GM19351 (cell line): ENCODE measurements at regions not wholly inside any gene's neighbourhood (a gene's known extent, or its start where the extent isn't known, plus 50 kb on each side); places are given as distances from the start of the nearest gene placed in this dataset.
"Not testable (repeated sequence)": the region's sequence is repeated elsewhere in the genome, so short reads cannot be mapped to it uniquely, and the experiment has no call there.

Experiments used
- ATAC-seq: cut with Tn5 transposase; IDR thresholded peaks from one replicate; pipeline ENCODE4 v1.9.1; 2021; ENCODE audit warnings: mild to moderate bottlenecking, moderate library complexity; ENCODE audit not compliant: unreplicated experiment

DNA sequence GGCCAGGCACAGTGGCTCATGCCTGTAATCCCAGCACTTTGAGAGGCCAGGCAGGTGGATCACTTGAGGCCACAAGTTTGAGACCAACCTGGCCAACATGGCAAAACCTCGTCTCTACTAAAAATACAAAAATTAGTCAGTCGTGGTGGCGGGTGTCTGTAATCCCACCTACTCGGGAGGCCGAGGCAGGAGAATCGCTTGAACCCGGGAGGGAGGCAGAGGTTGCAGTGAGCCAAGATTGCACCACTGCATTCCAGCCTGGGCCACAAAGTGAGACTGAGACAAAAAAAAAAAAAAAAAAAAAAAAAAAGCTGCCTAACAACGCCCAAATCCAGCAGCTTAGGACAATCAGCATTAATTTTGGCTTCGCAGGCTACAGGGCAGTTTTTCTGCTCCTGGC is 167.1 kb downstream of the GOSR1 start:
- ATAC-seq = not testable (repeated sequence)

DNA sequence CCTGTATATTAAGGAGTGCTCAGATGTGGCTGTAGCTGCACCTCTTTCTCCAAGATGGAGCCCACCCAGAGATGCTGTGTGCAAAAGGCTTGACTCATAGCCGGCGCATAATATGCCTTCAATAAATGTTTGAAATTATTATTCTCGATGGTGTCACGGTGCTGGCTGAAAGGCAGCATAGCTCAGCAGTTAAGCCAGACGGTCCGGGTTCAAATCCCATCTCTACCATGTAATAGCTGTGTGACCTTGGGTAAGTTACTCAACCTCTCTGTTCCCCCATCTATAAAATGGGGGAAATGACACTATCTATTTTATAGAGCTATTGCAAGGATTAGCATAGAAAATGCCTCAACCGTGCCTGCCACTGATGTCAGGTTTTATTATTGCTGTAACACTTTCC is 164.2 kb downstream of the GOSR1 start:
- not testable (repeated sequence) for ATAC-seq

DNA sequence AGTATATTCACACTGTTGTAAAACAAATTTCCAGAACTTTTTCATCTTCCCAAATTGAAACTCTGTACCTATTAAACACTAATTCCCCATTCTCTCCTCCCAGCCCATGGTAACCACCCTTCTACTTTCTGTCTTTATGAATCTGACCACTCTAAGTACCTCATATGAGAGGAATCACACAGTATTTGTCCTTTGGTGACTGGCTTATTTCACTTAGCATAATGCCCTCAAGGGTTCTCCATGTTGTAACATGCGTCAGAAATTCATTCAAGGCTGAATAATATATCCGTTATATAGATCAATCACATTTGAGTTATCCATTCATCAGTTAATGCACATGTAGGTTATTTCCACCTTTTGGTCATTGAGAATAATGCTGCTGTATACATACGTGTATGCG is 162.2 kb downstream of the GOSR1 start:
- not testable (repeated sequence) for ATAC-seq

GRCh38 chr17:30638968-30639367 is 161.8 kb downstream of the GOSR1 start:
- ATAC-seq = not testable (repeated sequence)

- not testable (repeated sequence) for ATAC-seq
Observed at GRCh38 chr17:30631651-30632050, 154.4 kb downstream of the GOSR1 start.

GRCh38 chr17:30625380-30625779 is 148.2 kb downstream of the GOSR1 start:
- not testable (repeated sequence) for ATAC-seq

- ATAC-seq = not testable (repeated sequence)
Observed at GRCh38 chr17:30624180-30624579, 147.0 kb downstream of the GOSR1 start.

- ATAC-seq = not testable (repeated sequence)
Observed at GRCh38 chr17:30609682-30610081, 132.5 kb downstream of the GOSR1 start.

DNA sequence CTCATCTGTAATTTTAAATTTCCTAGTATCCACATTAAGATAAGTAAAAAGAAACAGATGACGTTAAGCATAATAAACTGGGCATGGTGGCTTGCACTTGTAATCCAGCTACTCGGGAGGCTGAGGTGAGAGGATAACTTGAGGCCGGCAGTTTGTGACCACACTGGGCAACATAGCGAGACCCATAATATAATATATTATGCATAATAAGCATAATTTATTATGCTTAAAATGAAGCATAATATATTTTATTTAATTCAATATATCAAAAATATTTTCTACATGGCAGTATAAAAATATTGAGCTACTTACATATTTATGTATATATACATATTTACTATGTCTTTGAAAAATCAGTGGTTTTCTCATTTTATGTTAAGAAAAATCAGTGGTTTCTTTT is 128.3 kb downstream of the GOSR1 start:
- no peak for ATAC-seq

GRCh38 chr17:30605027-30605426 is 127.8 kb downstream of the GOSR1 start:
- ATAC-seq = no peak

DNA sequence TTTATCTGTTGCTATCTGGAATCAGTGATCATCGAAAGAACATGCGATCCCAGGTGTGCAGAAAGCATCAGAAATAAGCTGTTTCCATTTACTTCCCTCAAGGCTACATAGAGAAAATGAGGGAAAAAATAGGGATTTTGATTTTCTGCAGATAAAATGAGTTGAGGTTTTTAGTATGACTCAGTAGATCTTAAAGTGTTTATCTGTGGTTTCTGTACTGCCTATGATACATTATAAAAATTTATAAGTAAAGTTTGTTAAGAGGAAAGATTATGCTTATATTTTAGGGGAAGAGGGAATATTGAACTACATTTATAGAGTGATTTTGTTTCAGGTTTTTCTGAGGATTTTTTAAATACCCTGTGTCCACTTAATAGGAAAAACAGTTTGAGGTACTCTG is 125.2 kb downstream of the GOSR1 start:
- not testable (repeated sequence) for ATAC-seq

DNA sequence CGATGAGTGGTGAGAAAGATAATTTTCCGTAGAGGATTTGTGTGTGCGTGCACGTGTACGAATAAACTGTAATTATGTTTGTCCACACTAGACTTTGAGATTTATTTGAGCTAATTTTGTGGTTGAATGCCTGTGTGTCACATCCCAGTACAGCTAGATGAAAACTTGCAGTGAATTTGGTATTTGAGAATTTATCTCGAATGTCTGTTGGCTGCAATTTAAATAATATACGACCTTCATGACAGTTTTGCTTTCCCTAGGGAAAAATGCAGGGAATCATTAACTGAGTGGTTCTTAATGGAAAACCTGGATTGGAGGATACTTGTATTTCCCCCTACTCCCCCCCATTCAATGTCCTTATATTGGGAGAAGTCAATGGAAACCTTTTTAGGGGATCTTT is 124.8 kb downstream of the GOSR1 start:
- ATAC-seq = not testable (repeated sequence)

GRCh38 chr17:30600830-30601494 is 123.8 kb downstream of the GOSR1 start:
- peak; percentile 39 for ATAC-seq

DNA sequence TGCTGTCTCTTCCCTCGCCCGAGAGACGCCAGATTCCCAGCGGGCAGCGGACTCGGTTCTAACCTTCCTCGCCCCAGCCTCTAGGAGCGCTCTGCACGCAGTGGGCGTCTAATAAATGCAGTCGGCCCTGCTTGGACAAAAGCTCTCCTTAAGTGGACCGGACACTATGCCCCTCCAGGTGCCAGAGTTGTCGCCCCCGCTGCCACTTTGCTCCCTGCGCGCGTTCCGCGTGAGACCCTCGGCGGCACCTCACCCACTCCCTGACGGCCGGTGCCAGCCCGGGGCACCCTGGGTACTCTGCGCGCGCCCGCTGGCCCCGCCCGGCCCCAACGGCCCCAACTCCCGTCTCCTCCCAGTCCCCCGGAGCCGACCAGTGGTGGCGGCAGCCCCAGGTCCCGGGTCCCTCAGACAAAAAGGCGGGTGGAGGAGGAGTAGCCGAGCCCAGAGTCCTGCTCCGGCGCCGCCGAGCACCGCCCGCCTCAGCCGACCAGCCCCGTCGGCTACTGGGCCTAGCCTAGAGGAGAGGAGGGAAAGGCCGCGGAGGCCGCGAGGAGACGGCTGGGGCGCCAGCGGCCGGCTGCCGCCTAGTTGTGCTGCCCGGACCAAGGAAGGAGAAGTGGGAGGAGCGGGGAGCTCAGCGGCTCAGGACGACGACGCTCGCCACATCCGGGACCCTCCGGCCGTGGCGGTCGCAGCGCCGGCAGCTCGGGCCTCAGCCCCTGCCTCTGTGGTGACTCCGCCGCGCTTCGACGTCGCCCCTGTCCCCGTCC is 123.0 kb downstream of the GOSR1 start:
- ATAC-seq = peak; percentile 73

GRCh38 chr17:30599428-30600059 is 122.3 kb downstream of the GOSR1 start:
- no peak for ATAC-seq

DNA sequence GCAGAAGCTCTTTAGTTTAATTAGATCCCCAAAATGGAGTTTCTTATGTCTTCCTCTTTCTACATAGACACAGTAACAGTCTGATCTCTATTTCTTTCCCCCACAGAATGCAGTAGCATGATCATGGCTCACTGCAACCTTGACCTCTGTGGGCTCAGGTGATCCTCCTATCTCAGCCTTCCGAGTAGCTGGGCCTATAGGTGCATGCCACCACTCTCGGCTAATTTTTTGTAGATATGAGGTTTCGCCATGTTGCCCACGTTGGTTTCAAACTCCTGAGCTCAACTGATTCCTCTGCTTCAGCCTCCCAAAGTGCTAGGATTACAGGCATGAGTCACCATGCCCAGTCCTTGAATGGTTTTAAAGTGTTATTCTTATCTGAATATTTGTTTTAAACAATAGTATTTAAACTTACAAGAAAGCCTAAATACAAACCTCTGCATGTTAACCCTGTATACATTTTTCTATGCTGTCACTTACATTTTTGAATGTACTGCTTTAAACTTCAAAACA is 120.6 kb downstream of the GOSR1 start:
- no peak for ATAC-seq

DNA sequence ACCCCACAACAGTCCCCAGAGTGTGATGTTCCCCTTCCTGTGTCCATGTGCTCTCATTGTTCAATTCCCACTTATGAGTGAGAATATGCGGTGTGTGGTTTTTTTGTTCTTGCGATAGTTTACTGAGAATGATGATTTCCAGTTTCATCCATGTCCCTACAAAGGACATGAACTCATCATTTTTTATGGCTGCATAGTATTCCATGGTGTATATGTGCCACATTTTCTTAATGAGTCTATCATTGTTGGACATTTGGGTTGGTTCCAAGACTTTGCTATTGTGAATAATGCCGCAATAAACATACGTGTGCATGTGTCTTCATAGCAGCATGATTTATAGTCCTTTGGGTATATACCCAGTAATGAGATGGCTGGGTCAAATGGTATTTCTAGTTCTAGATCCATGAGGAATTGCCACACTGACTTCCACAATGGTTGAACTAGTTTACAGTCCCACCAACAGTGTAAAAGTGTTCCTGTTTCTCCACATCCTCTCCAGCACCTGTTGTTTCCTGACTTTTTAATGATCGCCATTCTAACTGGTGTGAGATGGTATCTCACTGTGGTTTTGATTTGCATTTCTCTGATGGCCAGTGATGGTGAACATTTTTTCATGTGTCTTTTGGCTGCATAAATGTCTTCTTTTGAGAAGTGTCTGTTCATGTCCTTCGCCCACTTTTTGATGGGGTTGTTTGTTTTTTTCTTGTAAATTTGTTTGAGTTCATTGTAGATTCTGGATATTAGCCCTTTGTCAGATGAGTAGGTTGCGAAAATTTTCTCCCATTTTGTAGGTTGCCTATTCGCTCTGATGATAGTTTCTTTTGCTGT is 120.0 kb downstream of the GOSR1 start:
- not testable (repeated sequence) for ATAC-seq

DNA sequence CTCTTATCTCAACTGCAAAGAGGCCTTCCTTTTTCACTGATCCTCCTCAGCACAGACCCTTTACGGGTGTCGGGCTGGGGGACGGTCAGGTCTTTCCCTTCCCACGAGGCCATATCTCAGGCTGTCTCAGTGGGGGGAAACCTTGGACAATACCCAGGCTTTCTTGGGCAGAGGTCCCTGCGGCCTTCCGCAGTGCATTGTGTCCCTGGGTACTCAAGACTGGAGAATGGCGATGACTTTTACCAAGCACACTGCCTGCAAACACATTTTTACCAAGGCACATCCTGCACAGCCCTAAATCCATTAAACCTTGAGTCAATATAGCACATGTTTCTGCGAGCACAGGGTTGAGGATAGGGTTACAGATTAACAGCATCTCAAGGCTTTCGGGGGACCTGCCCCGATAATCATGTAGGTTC is 117.8 kb downstream of the GOSR1 start:
- not testable (repeated sequence) for ATAC-seq

- ATAC-seq = no peak
Observed at GRCh38 chr17:30594223-30594952, 117.2 kb downstream of the GOSR1 start.
